ENCODE measurements at regions not wholly inside any gene's neighbourhood (a gene's known extent, or its start where the extent isn't known, plus 50 kb on each side); places are given as distances from the start of the nearest gene placed in this dataset.

- TF ChIP-seq POLR2A (IDR thresholded peaks at IDR 0.05; ENCODE audit: extremely low read depth, insufficient read length) (no peak), CTCF (IDR thresholded peaks at IDR 0.05; ENCODE audit: low read depth, low read length) (no peak)
- TF ChIP-seq, protein P1, sequence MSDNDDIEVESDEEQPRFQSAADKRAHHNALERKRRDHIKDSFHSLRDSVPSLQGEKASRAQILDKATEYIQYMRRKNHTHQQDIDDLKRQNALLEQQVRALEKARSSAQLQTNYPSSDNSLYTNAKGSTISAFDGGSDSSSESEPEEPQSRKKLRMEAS (IDR thresholded peaks at IDR 0.05; ENCODE audit: low read depth, low read length), result no peak
These were observed 128.5 kb downstream of the MAGEC2 start for GRCh38 chrX:142076633-142077032.
